PC-3 (cell line): ENCODE measurements at regions not wholly inside any gene's neighbourhood (a gene's known extent, or its start where the extent isn't known, plus 50 kb on each side); places are given as distances from the start of the nearest gene placed in this dataset.

ENCODE experiments used
- CTCF ChIP-seq: fragments of 300-600 bp; sonication (generic); conservative IDR thresholded peaks from 2 replicates; pipeline ENCODE4 v1.5.1; 2017; ENCODE audit warnings: antibody characterized with exemption, low read depth, mild to moderate bottlenecking, low read length
- EZH2phosphoT487 ChIP-seq: fragments of 300-600 bp; sonication (generic); IDR thresholded peaks from 2 replicates; pipeline ENCODE4 v1.6.1; 2018; ENCODE audit warnings: mild to moderate bottlenecking, antibody characterized with exemption, low read length, borderline replicate concordance

GRCh38 chr12:67522222-67522621 is 126.3 kb upstream of the DYRK2 start:
- TF ChIP-seq CTCF (no peak), EZH2phosphoT487 (no peak)
